SK-N-SH treated with all-trans-retinoic acid at 6 μM for 48 hours (cell line): ENCODE measurements at regions not wholly inside any gene's neighbourhood (a gene's known extent, or its start where the extent isn't known, plus 50 kb on each side); places are given as distances from the start of the nearest gene placed in this dataset.

Experiments used
- ATAC-seq: fragments of 200-7000 bp; cut with Tn5 transposase; 3 replicates; pipeline ENCODE4 v1.9.1; 2020; ENCODE audit warnings: mild to moderate bottlenecking, moderate library complexity
- ARNTL ChIP-seq: fragments of 450-650 bp; formaldehyde crosslinking; IDR thresholded peaks from 2 replicates; pipeline ENCODE4 v1.5.0; 2020; ENCODE audit warnings: low read depth, mild to moderate bottlenecking, moderate library complexity, borderline replicate concordance
- BACH2 ChIP-seq: fragments of 250-450 bp; sonication (Bioruptor Pico); IDR thresholded peaks from 2 replicates; pipeline ENCODE4 v1.9.0; 2021; ENCODE audit warnings: mild to moderate bottlenecking, borderline replicate concordance
- CSDC2 ChIP-seq: fragments of 250-450 bp; sonication (Bioruptor Pico); IDR thresholded peaks from 2 replicates; pipeline ENCODE4 v1.5.0; 2020; ENCODE audit warnings: mild to moderate bottlenecking, moderate library complexity
- ESRRG ChIP-seq: fragments of 250-450 bp; sonication (Bioruptor Pico); IDR thresholded peaks from 2 replicates; pipeline ENCODE4 v1.6.1; 2021; ENCODE audit warnings: mild to moderate bottlenecking
- GLIS3 ChIP-seq: fragments of 250-450 bp; sonication (Bioruptor Pico); IDR thresholded peaks from 2 replicates; pipeline ENCODE4 v1.5.0; 2020; ENCODE audit warnings: mild to moderate bottlenecking, moderate library complexity
- ISL1 ChIP-seq: fragments of 250-450 bp; sonication (Bioruptor Pico); IDR thresholded peaks from 2 replicates; pipeline ENCODE4 v2.1.2; 2022; ENCODE audit warnings: mild to moderate bottlenecking, moderate library complexity
- OSR1 ChIP-seq: fragments of 250-450 bp; sonication (Bioruptor Pico); IDR thresholded peaks from 2 replicates; pipeline ENCODE4 v1.8.0; 2022; ENCODE audit warnings: moderate library complexity, mild to moderate bottlenecking, inconsistent platforms
- PPARA ChIP-seq: fragments of 250-450 bp; sonication (Bioruptor Pico); IDR thresholded peaks from 2 replicates; pipeline ENCODE4 v1.5.0; 2020; ENCODE audit warnings: mild to moderate bottlenecking, borderline replicate concordance
- RARB ChIP-seq: fragments of 250-450 bp; sonication (Bioruptor Pico); IDR thresholded peaks from 2 replicates; pipeline ENCODE4 v1.8.0; 2021; ENCODE audit warnings: mild to moderate bottlenecking, moderate library complexity
- SNAI2 ChIP-seq: fragments of 250-450 bp; sonication (Bioruptor Pico); IDR thresholded peaks from 2 replicates; pipeline ENCODE4 v1.5.0; 2020; ENCODE audit warnings: mild to moderate bottlenecking, moderate library complexity
- TCF4 ChIP-seq: fragments of 250-450 bp; sonication (Bioruptor Pico); IDR thresholded peaks from 2 replicates; pipeline ENCODE4 v1.8.0; 2021; ENCODE audit warnings: mild to moderate bottlenecking, moderate library complexity, borderline replicate concordance
- TOX ChIP-seq: fragments of 250-450 bp; sonication (Bioruptor Pico); IDR thresholded peaks from 2 replicates; pipeline ENCODE4 v1.8.0; 2021; ENCODE audit warnings: mild to moderate bottlenecking, moderate library complexity, borderline replicate concordance
- TSHZ2 ChIP-seq: fragments of 250-450 bp; sonication (Bioruptor Pico); IDR thresholded peaks from 2 replicates; pipeline ENCODE4 v1.5.0; 2020; ENCODE audit warnings: mild to moderate bottlenecking, moderate library complexity
- ZC3H10 ChIP-seq: fragments of 250-450 bp; sonication (Bioruptor Pico); IDR thresholded peaks from 2 replicates; pipeline ENCODE4 v1.5.1; 2021; ENCODE audit warnings: mild to moderate bottlenecking, moderate library complexity
- ZFP3 ChIP-seq: fragments of 250-450 bp; sonication (Bioruptor Pico); IDR thresholded peaks from 2 replicates; pipeline ENCODE4 v1.5.0; 2020; ENCODE audit warnings: mild to moderate bottlenecking, moderate library complexity
- ZFP30 ChIP-seq: fragments of 450-650 bp; formaldehyde crosslinking; IDR thresholded peaks from 2 replicates; pipeline ENCODE4 v1.5.0; 2022; ENCODE audit warnings: mild to moderate bottlenecking, moderate library complexity
- ZNF565 ChIP-seq: fragments of 450-650 bp; formaldehyde crosslinking; conservative IDR thresholded peaks from 2 replicates; pipeline ENCODE4 v1.5.0; 2020; ENCODE audit warnings: low read depth, mild to moderate bottlenecking, moderate library complexity
- ZNF8 ChIP-seq: fragments of 450-650 bp; formaldehyde crosslinking; IDR thresholded peaks from 2 replicates; pipeline ENCODE4 v1.5.0; 2020; ENCODE audit warnings: mild to moderate bottlenecking, moderate library complexity
- TF ChIP-seq, protein P1 (sequence below): fragments of 250-450 bp; sonication (Bioruptor Pico); IDR thresholded peaks from 2 replicates; pipeline ENCODE4 v1.8.0; 2021; ENCODE audit warnings: low read depth, mild to moderate bottlenecking, moderate library complexity, borderline replicate concordance
- TF ChIP-seq, protein P2 (sequence below): fragments of 250-450 bp; sonication (Bioruptor Pico); IDR thresholded peaks from 2 replicates; pipeline ENCODE4 v1.5.1; 2021; ENCODE audit warnings: mild to moderate bottlenecking, moderate library complexity
- TF ChIP-seq, protein P3 (sequence below): fragments of 250-450 bp; sonication (Bioruptor Pico); IDR thresholded peaks from 2 replicates; pipeline ENCODE4 v1.8.0; 2020; ENCODE audit warnings: mild to moderate bottlenecking, moderate library complexity, borderline replicate concordance

DNA sequence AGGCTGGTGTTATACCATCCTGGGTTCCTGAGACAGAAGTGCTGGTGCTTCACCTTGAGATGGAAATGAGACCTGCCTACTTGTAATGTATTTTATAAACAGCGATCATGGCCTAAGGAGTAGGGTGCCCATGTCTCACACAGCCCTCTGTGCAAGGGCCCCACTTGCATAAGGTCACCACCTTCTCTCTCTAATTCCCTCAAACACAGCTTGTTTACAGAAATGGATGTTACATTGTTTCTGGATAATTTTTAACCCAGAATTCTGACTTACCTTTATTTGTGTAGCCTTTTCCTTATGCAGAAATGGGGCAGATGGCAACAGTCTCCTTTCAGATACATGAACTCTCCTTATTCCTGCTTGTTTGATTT lies 95.1 kb upstream of the UMPS start:
- no peak for TF ChIP-seq CSDC2 (CRISPR knock-in tag)
- TF ChIP-seq ZFP30 (CRISPR knock-in tag) = no peak
- TF ChIP-seq ESRRG (CRISPR knock-in tag) = no peak
- no peak for TF ChIP-seq TSHZ2 (CRISPR knock-in tag)
- no peak for TF ChIP-seq TOX (CRISPR knock-in tag)
- no peak for TF ChIP-seq ZNF8 (CRISPR knock-in tag)
- TF ChIP-seq, all 23 proteins: peak for 0
- ATAC-seq = no peak

GRCh38 chr3:124636101-124636862 lies 94.0 kb upstream of the UMPS start:
- TF ChIP-seq, protein P1, sequence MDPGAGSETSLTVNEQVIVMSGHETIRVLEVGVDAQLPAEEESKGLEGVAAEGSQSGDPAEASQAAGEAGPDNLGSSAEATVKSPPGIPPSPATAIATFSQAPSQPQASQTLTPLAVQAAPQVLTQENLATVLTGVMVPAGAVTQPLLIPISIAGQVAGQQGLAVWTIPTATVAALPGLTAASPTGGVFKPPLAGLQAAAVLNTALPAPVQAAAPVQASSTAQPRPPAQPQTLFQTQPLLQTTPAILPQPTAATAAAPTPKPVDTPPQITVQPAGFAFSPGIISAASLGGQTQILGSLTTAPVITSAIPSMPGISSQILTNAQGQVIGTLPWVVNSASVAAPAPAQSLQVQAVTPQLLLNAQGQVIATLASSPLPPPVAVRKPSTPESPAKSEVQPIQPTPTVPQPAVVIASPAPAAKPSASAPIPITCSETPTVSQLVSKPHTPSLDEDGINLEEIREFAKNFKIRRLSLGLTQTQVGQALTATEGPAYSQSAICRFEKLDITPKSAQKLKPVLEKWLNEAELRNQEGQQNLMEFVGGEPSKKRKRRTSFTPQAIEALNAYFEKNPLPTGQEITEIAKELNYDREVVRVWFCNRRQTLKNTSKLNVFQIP (CRISPR knock-in tag) = no peak
- no peak for TF ChIP-seq BACH2 (CRISPR knock-in tag)
- no peak for TF ChIP-seq TSHZ2 (CRISPR knock-in tag)
- no peak for TF ChIP-seq GLIS3 (CRISPR knock-in tag)
- no peak for TF ChIP-seq TCF4
- TF ChIP-seq ZFP3 (CRISPR knock-in tag) = no peak
- no peak for TF ChIP-seq ZNF8 (CRISPR knock-in tag)
- TF ChIP-seq, all 23 proteins: peak for 0
- no peak for ATAC-seq

DNA sequence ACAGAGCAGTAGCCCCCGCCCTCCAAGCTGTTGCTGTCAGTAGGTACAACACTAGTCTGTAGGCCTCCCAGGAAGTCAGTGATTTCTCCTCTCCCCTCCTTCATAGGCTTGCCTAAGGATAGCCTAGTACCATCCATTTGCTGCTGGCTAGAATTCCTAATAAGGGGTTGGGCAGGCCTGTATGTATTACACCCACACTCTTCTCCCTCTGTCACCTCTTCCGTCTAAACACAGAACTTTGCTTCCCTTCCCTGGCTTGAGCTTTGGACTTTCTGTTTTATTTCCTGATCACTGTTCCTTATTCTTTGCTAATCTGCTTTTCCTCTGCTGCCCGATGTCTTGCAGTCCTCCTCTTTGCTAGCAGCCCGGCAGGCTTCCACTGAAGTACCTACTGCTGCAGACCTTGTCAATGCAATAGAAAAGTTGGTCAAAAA lies 93.4 kb upstream of the UMPS start:
- no peak for ATAC-seq
- TF ChIP-seq OSR1 (CRISPR knock-in tag) (no peak), ZFP3 (CRISPR knock-in tag) (no peak), ISL1 (no peak), PPARA (no peak), ZC3H10 (CRISPR knock-in tag) (no peak), ZFP30 (CRISPR knock-in tag) (no peak)

- no peak for ATAC-seq
- TF ChIP-seq ZNF565 (CRISPR knock-in tag) (no peak), ZFP30 (CRISPR knock-in tag) (no peak), BACH2 (CRISPR knock-in tag) (no peak), CSDC2 (CRISPR knock-in tag) (no peak), ESRRG (CRISPR knock-in tag) (no peak), ARNTL (no peak), RARB (CRISPR knock-in tag) (no peak), ZC3H10 (CRISPR knock-in tag) (no peak), SNAI2 (CRISPR knock-in tag) (no peak), GLIS3 (CRISPR knock-in tag) (no peak)
- TF ChIP-seq, protein P2, sequence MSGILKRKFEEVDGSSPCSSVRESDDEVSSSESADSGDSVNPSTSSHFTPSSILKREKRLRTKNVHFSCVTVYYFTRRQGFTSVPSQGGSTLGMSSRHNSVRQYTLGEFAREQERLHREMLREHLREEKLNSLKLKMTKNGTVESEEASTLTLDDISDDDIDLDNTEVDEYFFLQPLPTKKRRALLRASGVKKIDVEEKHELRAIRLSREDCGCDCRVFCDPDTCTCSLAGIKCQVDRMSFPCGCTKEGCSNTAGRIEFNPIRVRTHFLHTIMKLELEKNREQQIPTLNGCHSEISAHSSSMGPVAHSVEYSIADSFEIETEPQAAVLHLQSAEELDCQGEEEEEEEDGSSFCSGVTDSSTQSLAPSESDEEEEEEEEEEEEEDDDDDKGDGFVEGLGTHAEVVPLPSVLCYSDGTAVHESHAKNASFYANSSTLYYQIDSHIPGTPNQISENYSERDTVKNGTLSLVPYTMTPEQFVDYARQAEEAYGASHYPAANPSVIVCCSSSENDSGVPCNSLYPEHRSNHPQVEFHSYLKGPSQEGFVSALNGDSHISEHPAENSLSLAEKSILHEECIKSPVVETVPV (CRISPR knock-in tag) = no peak
- TF ChIP-seq, protein P3, sequence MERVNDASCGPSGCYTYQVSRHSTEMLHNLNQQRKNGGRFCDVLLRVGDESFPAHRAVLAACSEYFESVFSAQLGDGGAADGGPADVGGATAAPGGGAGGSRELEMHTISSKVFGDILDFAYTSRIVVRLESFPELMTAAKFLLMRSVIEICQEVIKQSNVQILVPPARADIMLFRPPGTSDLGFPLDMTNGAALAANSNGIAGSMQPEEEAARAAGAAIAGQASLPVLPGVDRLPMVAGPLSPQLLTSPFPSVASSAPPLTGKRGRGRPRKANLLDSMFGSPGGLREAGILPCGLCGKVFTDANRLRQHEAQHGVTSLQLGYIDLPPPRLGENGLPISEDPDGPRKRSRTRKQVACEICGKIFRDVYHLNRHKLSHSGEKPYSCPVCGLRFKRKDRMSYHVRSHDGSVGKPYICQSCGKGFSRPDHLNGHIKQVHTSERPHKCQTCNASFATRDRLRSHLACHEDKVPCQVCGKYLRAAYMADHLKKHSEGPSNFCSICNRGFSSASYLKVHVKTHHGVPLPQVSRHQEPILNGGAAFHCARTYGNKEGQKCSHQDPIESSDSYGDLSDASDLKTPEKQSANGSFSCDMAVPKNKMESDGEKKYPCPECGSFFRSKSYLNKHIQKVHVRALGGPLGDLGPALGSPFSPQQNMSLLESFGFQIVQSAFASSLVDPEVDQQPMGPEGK (CRISPR knock-in tag) = no peak
Measured at GRCh38 chr3:124639406-124640237, 90.6 kb upstream of the UMPS start.
